Retinal pigment epithelial cell (primary cell): ENCODE measurements at regions not wholly inside any gene's neighbourhood (a gene's known extent, or its start where the extent isn't known, plus 50 kb on each side); places are given as distances from the start of the nearest gene placed in this dataset.

Experiments used
- DNase-seq: peaks from one replicate; pipeline ENCODE4 v3.0.0-alpha.2; 2010; ENCODE audit warnings: low read depth
- H3K4me3 ChIP-seq: 2 replicates; pipeline ENCODE4 v1.5.1; 2011; ENCODE audit warnings: mild to moderate bottlenecking, low read length, control low read depth, moderate library complexity
- TF ChIP-seq, protein P1 (sequence below): conservative IDR thresholded peaks from 2 replicates; pipeline ENCODE4 v1.5.1; 2011; ENCODE audit warnings: low read depth, low read length, control low read depth, inconsistent platforms

DNA sequence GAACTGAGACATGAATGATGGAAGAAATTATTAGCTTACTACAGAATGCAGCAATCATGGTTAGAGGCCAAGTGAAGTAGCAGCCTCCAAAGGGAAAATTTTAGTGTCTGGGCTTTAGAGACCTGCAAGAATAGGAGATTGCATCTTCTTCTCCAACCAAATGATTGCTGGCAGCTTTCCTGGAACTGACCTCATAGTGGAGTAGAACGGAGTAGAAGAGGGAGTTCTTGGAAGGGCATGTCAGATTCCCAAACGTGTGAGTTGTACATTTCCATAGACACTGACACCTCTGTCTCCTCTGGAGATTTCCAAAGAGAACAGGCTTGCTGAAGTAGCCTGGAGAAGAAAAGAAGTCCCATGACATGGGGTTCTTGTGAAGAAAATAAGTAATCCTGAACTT lies 169.8 kb upstream of the ERBB4 start:
- TF ChIP-seq, protein P1, sequence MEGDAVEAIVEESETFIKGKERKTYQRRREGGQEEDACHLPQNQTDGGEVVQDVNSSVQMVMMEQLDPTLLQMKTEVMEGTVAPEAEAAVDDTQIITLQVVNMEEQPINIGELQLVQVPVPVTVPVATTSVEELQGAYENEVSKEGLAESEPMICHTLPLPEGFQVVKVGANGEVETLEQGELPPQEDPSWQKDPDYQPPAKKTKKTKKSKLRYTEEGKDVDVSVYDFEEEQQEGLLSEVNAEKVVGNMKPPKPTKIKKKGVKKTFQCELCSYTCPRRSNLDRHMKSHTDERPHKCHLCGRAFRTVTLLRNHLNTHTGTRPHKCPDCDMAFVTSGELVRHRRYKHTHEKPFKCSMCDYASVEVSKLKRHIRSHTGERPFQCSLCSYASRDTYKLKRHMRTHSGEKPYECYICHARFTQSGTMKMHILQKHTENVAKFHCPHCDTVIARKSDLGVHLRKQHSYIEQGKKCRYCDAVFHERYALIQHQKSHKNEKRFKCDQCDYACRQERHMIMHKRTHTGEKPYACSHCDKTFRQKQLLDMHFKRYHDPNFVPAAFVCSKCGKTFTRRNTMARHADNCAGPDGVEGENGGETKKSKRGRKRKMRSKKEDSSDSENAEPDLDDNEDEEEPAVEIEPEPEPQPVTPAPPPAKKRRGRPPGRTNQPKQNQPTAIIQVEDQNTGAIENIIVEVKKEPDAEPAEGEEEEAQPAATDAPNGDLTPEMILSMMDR: no peak
- H3K4me3 ChIP-seq: no peak overlapping the region
- no peak for DNase-seq

DNA sequence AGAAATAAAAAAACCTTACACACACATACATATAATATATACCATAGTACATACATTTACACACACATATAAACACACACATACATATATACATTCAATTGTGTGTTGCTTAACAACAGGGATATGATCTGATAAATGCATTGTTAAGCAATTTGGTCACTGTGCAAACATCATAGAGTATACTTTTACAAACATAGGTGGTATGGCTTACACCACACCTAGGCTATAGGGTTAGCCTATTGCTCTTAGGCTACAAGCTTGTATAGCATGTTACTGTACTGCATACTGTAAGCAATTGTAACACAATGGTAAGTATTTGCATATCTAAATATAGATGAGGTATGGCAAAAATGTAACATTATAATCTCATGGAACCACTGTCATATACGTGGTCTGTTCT lies 156.8 kb upstream of the ERBB4 start:
- no peak for DNase-seq
- TF ChIP-seq, protein P1: no peak
- H3K4me3 ChIP-seq: no peak overlapping the region

DNA sequence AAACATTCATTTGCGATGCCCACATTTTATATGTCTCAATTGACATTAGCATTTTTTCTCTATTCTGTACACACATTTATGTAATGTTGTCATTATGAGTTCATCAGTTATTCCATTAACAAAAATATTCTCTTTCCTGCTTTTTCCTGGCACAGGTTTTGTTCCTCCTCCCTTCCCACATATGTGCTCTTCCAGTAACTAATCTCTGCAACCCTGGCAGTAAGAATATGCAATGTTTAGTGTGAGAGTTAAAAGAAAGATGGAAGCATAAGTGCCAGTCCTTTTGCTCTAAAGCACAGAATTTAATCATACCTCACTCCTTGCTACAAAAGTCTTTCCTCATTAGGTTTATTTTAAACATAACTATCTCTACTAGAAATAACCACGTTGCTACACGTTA lies 155.8 kb upstream of the ERBB4 start:
- TF ChIP-seq, protein P1: no peak
- no peak for DNase-seq

DNA sequence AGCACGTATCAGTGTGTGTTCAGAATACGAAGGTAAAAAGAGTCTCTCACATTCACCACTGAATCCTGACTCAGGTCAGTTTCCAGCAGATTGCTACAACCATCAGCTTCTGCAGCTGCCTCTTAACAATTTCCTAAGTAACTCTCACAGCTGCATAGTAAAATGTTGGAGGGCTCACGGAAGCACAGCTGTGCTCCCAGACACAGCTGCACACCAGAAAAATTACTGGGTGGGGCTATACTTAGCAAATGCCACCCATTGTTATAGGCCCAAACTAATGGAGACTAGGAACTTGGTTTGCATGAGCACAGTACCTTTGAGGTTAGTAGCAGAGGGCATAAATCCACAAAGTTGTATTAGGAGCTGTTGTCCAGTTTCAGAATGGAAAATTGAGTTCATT lies 153.9 kb upstream of the ERBB4 start:
- TF ChIP-seq, protein P1: no peak
- H3K4me3 ChIP-seq: no peak overlapping the region
- no peak for DNase-seq

More for the DNA sequence above, 155.8 kb upstream of the ERBB4 start:
- H3K4me3 ChIP-seq: no peak overlapping the region

DNA sequence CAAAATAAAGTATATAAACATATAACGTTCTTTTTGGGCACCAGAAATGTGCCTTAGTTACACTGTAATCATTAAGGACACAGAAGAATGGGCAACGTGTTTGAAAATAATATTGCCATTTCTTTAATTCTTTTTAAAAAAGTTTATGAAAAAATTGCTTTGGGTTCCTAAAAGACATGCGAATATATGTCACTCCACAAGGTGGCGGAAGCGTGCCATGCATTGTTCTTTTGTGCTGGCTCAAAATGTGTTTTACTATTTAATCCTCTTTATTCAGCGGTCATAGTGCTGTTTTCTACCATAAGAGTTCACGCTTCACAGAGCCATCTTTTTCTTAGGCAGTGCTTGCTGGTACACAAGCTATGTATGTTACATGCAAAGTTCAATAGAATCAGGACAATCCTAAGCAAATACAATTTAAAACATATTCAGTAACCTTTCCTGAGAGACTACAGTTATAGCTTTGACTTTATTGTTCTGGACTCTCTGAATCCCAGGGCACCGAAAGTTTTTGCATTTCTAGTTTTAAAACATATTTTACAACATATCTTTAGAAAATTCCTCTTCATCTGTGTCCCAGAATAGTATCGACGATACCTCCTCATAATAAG lies 147.8 kb upstream of the ERBB4 start:
- DNase-seq: peak; percentile 59
- no peak overlapping the region for H3K4me3 ChIP-seq
- TF ChIP-seq, protein P1: peak; percentile 74

DNA sequence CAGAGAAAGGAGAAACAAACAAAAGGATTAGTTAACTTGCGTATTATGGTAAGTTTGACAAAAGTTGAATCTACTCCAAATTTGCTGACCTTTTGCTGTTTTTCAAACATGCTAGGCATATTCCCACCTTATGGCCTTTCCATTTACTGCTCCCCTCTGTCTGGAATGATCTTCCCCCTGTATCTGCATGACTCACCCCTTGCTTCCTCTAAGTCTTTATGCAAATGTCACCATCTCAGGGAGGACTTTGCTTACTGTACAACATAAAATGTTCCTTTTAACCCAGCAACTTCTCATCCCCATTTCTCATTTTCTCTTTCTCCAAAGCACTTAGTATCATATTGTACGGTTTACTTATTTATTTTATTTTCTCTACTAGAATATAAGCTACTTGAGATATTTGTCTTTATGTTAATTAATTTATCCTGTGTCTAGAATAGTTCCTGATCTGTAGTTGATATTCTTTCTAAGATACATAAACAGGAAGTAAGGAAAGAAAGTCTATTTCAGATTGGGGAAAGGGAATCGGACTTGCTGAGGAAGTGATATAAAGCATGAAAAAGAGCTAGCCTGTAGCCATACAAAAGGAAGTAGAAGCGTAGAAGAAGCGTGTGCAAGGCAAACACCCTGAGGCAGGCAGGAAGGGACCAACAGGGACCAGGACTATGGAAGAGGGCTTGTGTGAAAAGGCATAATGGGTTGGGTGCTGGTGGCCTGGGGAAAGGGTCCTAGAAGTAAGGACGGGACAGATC lies 144.9 kb upstream of the ERBB4 start:
- no peak overlapping the region for H3K4me3 ChIP-seq
- DNase-seq: peak; percentile 16
- TF ChIP-seq, protein P1: no peak

DNA sequence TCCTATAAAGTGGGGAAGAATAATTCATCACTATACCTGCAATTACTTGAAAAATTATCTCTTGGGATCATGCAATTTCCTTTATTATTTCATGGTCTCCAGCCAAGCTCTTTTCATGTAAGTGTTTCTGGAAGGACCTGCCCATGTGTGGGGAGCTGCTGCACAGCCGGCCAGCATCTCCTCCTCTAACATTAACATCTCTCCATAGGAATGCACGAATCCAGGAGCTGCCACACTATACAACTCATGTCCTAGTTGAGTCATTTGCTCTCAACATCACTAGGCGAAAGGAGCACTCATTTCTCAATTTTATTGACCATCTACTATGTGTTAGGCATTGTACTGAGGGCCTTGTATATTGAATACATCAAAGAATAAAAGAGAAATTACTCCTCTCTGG lies 144.3 kb upstream of the ERBB4 start:
- DNase-seq: no peak
- H3K4me3 ChIP-seq: no peak overlapping the region
- TF ChIP-seq, protein P1: no peak
